WTC11 (cell line): ENCODE measurements at regions not wholly inside any gene's neighbourhood (a gene's known extent, or its start where the extent isn't known, plus 50 kb on each side); places are given as distances from the start of the nearest gene placed in this dataset.

ENCODE experiments used
- ATF3 ChIP-seq: sonication (generic); formaldehyde crosslinking; conservative IDR thresholded peaks from 2 replicates; pipeline ENCODE4 v1.8.1; 2022; ENCODE audit warnings: mild to moderate bottlenecking, missing genetic modification reagents
- CTCF ChIP-seq: fragments of 200-600 bp; IDR thresholded peaks from 2 replicates; pipeline ENCODE4 v1.8.0; 2022; ENCODE audit warnings: antibody characterized with exemption
- FOXJ3 ChIP-seq: sonication (generic); formaldehyde crosslinking; IDR thresholded peaks from 2 replicates; pipeline ENCODE4 v1.9.0; 2021; ENCODE audit warnings: missing genetic modification reagents, mild to moderate bottlenecking, borderline replicate concordance
- FOXP4 ChIP-seq: sonication (generic); formaldehyde crosslinking; IDR thresholded peaks from 2 replicates; pipeline ENCODE4 v1.8.0; 2022; ENCODE audit warnings: mild to moderate bottlenecking, missing genetic modification reagents
- IRF2 ChIP-seq: sonication (generic); formaldehyde crosslinking; IDR thresholded peaks from 2 replicates; pipeline ENCODE4 v1.8.0; 2022; ENCODE audit warnings: low read depth, missing genetic modification reagents, borderline replicate concordance
- KAT7 ChIP-seq: sonication (generic); formaldehyde crosslinking; IDR thresholded peaks from 2 replicates; pipeline ENCODE4 v1.8.1; 2023; ENCODE audit warnings: missing genetic modification reagents, mild to moderate bottlenecking, borderline replicate concordance
- NFYB ChIP-seq: sonication (generic); formaldehyde crosslinking; conservative IDR thresholded peaks from 2 replicates; pipeline ENCODE4 v1.8.0; 2022; ENCODE audit warnings: low read depth, missing genetic modification reagents
- NR3C1 ChIP-seq: sonication (generic); formaldehyde crosslinking; conservative IDR thresholded peaks from 2 replicates; pipeline ENCODE4 v1.8.1; 2023; ENCODE audit warnings: low read depth, mild to moderate bottlenecking, missing genetic modification reagents
- USF2 ChIP-seq: sonication (generic); formaldehyde crosslinking; IDR thresholded peaks from 2 replicates; pipeline ENCODE4 v1.8.1; 2023; ENCODE audit warnings: mild to moderate bottlenecking, missing genetic modification reagents, moderate library complexity

GRCh38 chr2:200156166-200156835, 150.2 kb upstream of the SPATS2L start:
- TF ChIP-seq CTCF (no peak), NR3C1 (no peak), ATF3 (CRISPR knock-in tag) (no peak), IRF2 (CRISPR knock-in tag) (no peak), FOXP4 (CRISPR knock-in tag) (no peak), KAT7 (CRISPR knock-in tag) (no peak), FOXJ3 (no peak), NFYB (CRISPR knock-in tag) (no peak), USF2 (CRISPR knock-in tag) (no peak)
